Osteocyte (in vitro differentiated cells): ENCODE measurements at regions not wholly inside any gene's neighbourhood (a gene's known extent, or its start where the extent isn't known, plus 50 kb on each side); places are given as distances from the start of the nearest gene placed in this dataset.
"Not testable (repeated sequence)": the region's sequence is repeated elsewhere in the genome, so short reads cannot be mapped to it uniquely, and the experiment has no call there.

Experiments used
- DNase-seq: peaks from one replicate; pipeline ENCODE4 v3.0.0; 2021; ENCODE audit warnings: mixed read lengths; ENCODE audit not compliant: unreplicated experiment; ENCODE audit errors: extremely low spot score
- H3K27ac Mint-ChIP-seq: one replicate; pipeline ENCODE4 v1.8.0; 2021; ENCODE audit warnings: mild to moderate bottlenecking, mixed read lengths; ENCODE audit not compliant: unreplicated experiment
- H3K27me3 Mint-ChIP-seq: one replicate; pipeline ENCODE4 v1.8.0; 2021; ENCODE audit warnings: mixed read lengths; ENCODE audit not compliant: unreplicated experiment
- H3K36me3 Mint-ChIP-seq: one replicate; pipeline ENCODE4 v1.8.0; 2021; ENCODE audit warnings: mixed read lengths; ENCODE audit not compliant: unreplicated experiment
- H3K4me1 Mint-ChIP-seq: one replicate; pipeline ENCODE4 v1.8.0; 2021; ENCODE audit warnings: mixed read lengths; ENCODE audit not compliant: unreplicated experiment
- H3K4me3 Mint-ChIP-seq: one replicate; pipeline ENCODE4 v1.8.0; 2021; ENCODE audit warnings: mild to moderate bottlenecking, moderate library complexity, mixed read lengths; ENCODE audit not compliant: unreplicated experiment
- H3K9me3 Mint-ChIP-seq: one replicate; pipeline ENCODE4 v1.8.0; 2021; ENCODE audit warnings: mixed read lengths; ENCODE audit not compliant: unreplicated experiment

DNA sequence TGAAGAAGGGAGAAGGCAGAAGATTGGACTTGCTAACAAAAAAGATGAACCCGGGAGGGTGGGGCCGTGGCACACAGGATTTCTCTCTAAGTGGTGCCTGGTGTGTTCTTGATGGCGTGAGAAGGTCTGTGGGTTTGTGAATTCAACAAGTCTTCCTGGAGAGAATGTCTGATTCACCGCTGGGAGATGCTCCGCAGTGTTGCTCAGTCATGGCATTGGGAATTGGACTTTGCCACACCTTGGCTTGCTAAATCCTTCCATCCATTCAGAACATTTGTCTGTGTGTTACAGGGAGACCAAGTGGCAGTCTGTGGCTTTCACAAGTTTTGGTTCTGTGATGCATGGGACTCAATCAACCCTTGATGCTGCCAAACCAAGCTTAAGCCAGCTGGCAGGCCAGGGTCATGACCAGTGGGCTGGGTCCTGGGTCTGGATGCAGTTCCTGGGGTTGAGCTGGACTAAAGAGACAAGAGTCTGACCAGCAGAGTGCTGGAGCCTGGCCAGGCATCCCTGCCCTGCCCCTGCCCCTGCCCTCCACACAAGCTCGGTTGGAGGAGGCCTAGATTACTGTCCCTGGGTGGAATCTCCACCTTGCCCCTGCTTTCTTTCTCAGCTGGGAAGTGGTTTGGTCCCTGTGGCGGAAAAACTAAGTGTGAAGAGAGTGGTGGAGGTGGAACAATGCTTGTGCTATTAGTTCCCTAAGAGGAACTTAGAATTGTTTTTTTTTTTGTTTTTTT is 3073.7 kb downstream of the RPIA start:
- not testable (repeated sequence) for H3K4me1 Mint-ChIP-seq, H3K36me3 Mint-ChIP-seq, H3K9me3 Mint-ChIP-seq, H3K4me3 Mint-ChIP-seq, H3K27me3 Mint-ChIP-seq
- DNase-seq, result peak; percentile 42
- H3K27ac Mint-ChIP-seq, result peak overlapping the region; percentile 54

DNA sequence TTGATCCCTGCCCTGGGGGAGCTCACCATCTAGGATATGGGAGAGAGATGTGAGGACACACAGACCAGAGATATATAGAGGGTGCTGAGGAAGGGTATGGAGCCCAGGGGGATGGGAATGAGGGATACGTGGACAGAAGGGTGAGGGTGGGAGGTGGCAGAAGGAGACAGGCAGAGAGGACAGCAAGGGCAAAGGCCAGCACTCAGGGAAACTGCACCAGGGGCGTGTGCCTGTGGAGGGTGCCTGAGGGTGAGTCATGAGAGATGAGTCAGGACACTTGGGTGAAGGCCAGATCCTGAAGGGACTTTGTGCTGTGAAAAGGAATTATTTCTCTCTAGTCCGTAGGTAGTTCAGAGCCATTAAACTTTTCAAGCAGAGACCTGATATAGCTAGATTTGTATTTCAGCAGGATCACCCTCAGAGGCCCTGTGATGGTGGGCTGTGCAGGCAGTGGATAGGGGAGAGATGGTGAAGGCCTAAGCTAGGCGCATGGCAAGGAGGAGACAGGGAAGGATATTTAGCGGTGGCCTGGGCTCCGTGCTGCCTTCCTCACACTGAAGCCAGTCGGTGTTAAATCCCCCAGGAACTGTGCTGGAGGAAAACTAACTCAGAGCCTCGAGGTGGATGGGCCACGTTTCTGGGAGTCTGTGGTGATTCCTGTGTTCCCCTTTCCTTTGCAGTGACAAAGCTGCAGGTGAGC is 3075.0 kb downstream of the RPIA start:
- not testable (repeated sequence) for H3K4me1 Mint-ChIP-seq, H3K27me3 Mint-ChIP-seq, H3K9me3 Mint-ChIP-seq, H3K4me3 Mint-ChIP-seq, H3K36me3 Mint-ChIP-seq
- peak overlapping the region; percentile 47 for H3K27ac Mint-ChIP-seq
- peak; percentile 38 for DNase-seq

DNA sequence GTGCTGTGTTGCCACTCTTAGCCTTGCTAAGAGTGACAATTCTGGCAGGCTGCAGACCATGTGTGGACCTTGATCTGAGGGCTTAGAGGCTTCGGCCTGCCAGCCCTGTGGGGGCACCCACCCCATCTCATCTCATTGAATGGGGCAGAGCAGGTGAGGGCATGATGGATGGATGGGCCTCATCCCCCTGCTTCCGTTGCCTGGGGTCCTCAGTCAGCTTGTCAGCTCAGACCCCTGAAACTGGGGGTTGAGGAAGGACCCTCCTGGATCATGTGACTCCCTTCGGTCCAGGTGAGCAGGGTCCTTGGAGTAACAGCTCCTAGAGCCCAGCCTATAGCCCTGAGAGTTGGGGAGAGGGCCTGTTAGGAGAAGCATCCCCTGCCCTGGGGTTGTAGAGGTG is 3076.8 kb downstream of the RPIA start:
- DNase-seq, result peak; percentile 69
- H3K36me3 Mint-ChIP-seq, H3K9me3 Mint-ChIP-seq, H3K4me3 Mint-ChIP-seq, H3K27me3 Mint-ChIP-seq, H3K27ac Mint-ChIP-seq, H3K4me1 Mint-ChIP-seq: not testable (repeated sequence)

DNA sequence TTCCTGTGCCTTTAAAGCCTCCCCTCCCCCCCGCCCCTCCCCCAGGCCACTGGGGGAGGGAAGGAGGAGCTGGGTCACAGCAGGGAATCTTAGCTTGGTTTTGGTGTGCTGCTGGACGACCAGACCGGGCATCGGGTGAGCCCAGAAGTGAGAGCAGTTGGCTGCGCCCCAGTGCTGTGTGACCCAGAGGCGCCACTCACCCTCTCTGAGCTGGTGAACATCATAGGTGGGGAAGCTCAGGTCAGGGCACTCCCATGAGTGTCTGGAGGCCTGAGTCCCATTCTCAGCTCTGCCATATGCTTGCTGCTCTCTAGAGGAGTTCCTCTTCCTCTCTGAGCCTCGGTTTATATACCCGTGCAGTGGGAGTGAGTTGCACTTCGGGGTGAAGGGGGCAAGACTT is 3077.5 kb downstream of the RPIA start:
- not testable (repeated sequence) for H3K4me1 Mint-ChIP-seq, H3K36me3 Mint-ChIP-seq, H3K4me3 Mint-ChIP-seq, H3K27ac Mint-ChIP-seq, H3K9me3 Mint-ChIP-seq, DNase-seq, H3K27me3 Mint-ChIP-seq

DNA sequence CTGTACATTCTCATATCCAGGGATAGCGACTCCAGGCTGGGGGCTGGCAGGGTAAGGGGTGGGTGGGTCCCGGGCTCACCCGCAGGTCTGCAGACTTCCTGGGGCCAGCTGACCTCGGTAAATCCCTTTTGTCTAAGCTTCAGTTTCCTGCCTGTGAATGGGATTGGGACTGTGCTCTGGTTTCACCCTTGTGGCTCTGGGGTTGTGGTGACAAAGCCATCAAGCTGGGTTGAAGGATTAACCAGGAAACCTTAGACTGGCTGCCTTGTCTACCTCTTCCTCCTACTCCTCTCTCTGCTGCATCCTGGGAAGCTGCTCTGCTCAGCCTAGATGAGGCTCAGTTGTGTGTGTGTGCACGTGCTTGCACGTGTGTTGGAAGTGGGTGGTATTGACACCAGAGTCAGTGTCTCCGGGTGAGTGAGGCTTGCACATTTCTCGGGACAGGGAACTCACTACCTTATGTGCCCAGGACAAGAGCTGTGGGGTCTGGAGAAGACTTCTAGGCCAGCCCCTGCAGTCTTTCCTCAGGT is 3078.6 kb downstream of the RPIA start:
- not testable (repeated sequence) for H3K27ac Mint-ChIP-seq, H3K36me3 Mint-ChIP-seq, DNase-seq, H3K4me3 Mint-ChIP-seq, H3K27me3 Mint-ChIP-seq, H3K9me3 Mint-ChIP-seq, H3K4me1 Mint-ChIP-seq

DNA sequence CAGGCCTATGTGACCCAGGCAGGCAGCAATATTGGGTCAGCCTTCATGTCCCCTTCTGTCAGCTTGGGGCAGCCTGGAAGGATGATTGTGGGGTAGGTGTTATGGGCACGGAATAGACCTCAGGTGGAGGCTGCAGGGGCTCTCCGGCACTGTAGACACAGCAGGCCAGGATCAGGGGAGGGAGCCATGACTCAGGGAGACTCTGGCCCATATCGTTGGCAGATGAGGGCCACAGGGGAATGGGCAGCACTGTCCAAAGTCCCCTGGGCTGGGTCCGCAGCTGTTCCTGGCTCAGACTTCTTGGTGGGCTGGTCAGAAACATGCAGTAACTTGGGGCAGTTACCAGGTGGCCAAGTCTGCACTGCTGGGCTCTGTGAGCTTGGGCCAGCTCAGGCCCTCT is 3080.1 kb downstream of the RPIA start:
- not testable (repeated sequence) for H3K27me3 Mint-ChIP-seq, H3K36me3 Mint-ChIP-seq, H3K4me1 Mint-ChIP-seq, H3K9me3 Mint-ChIP-seq, H3K4me3 Mint-ChIP-seq, H3K27ac Mint-ChIP-seq
- DNase-seq, result peak; percentile 44

DNA sequence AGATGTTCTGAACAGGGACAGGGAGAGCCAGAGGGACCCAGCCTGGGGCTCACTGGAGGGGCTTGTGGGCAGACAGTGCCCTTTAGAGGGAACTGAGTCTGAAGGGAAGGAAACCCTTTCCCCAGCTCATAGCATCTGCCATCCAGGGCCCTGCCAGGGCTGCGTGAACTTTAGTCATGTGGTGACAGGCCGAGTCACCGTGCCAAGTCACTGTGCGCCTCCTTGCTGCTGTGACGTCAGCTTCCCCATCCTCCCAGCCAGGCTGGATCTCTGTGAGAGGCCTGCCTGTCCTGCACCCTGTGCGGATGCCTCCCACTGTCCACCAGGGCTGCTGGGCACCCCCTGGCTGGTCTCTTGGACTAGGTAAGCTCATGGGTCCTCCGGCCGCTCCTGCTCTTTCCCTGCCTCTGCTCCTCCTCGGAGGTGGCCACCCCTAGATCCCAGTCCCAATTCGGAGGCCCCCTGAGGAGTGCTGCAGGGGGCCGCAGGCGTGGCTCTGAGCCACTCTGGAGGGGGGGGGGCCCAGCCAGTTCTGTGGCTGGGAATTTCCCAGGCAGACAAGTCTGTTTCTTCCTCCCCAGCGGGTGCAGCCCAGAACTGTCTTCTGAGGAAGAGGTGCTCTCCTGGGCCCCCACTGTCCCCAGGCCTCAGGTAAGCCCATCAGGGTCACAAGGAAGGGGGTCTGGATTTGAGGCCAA is 3080.9 kb downstream of the RPIA start:
- not testable (repeated sequence) for H3K9me3 Mint-ChIP-seq, H3K4me1 Mint-ChIP-seq, H3K36me3 Mint-ChIP-seq, H3K4me3 Mint-ChIP-seq, H3K27ac Mint-ChIP-seq, H3K27me3 Mint-ChIP-seq
- DNase-seq, result peak; percentile 66

DNA sequence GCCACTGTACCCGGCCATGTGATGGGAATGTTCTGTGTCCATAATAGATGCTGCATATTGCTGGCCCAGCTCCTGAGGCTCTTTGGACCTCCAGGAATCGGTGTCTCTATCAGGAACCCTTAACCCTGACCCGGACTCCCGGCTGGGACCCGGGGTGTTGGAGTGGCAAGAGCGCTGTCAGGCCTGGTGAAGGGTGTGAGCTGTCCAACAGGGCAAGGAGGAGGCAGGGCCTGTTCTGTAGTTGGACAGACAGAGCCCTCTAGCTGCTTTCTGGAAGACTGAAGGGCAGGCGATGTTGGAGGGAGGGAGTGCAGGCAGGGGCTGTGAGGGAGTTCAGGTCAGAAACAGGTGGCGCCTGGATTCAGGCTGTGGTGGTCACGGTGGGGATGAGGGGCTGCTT is 3082.3 kb downstream of the RPIA start:
- not testable (repeated sequence) for H3K4me3 Mint-ChIP-seq, H3K9me3 Mint-ChIP-seq, DNase-seq, H3K27ac Mint-ChIP-seq, H3K36me3 Mint-ChIP-seq, H3K4me1 Mint-ChIP-seq, H3K27me3 Mint-ChIP-seq

DNA sequence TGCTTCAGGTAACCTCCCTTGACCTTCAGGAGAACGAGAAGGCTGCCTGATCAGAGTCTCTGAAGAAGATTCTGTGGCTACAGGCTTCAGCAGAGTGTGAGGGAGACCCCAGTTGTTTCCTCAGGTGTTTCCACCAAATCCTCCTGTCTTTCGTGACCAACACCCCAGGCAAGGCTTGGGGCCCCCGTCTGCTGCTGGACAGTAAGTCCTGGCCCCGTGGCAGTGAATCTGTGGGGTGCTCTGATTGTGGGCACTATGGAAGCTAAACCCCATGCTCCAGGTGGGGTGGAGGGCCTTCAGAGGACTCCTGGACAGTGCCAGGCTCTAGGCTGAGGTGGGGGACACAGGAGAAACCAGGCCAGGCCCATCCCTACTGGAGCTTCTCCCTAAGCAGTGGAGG is 3083.7 kb downstream of the RPIA start:
- H3K27me3 Mint-ChIP-seq, H3K27ac Mint-ChIP-seq, H3K4me3 Mint-ChIP-seq, DNase-seq, H3K36me3 Mint-ChIP-seq, H3K9me3 Mint-ChIP-seq, H3K4me1 Mint-ChIP-seq: not testable (repeated sequence)

DNA sequence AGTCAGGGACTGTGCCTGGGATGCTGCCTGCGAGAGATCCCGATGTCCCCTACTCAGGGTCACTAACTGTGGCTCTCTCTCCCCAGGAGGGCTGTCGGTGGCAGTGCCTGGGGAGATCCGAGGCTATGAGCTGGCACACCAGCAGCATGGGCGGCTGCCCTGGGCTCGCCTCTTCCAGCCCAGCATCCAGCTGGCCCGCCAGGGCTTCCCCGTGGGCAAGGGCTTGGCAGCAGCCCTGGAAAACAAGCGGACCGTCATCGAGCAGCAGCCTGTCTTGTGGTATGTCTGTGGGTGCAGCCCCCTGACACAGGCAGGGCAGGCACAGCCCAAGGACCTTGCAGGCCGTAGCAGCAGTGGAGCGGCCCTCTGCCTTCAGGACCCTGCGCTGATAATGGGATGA is 3088.9 kb downstream of the RPIA start:
- H3K4me1 Mint-ChIP-seq, DNase-seq, H3K27ac Mint-ChIP-seq, H3K9me3 Mint-ChIP-seq, H3K4me3 Mint-ChIP-seq, H3K36me3 Mint-ChIP-seq, H3K27me3 Mint-ChIP-seq: not testable (repeated sequence)

DNA sequence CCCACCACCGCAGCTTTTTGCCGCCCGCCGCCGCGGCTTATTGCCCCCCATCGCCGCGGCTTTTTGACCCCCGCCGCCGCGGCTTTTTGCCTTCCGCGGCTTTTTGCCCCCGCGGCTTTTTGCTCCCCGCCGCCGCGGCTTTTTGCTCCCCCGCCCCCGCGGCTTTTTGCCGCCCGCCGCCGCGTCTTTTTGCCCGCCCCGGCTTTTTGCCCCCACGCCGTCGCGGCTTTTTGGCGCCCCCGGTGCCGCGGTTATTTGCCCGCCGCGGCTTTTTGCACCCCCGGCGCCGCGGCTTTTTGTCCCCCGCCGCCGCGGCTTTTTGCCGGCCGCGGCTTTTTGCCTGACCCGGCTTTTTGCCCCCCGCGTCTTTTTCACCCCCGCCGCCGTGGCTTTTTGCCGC is 3061.8 kb upstream of the TEKT4 start:
- not testable (repeated sequence) for H3K27me3 Mint-ChIP-seq, H3K36me3 Mint-ChIP-seq, H3K27ac Mint-ChIP-seq, DNase-seq, H3K4me1 Mint-ChIP-seq, H3K9me3 Mint-ChIP-seq, H3K4me3 Mint-ChIP-seq
